ENCODE measurements at regions not wholly inside any gene's neighbourhood (a gene's known extent, or its start where the extent isn't known, plus 50 kb on each side); places are given as distances from the start of the nearest gene placed in this dataset.

DNA sequence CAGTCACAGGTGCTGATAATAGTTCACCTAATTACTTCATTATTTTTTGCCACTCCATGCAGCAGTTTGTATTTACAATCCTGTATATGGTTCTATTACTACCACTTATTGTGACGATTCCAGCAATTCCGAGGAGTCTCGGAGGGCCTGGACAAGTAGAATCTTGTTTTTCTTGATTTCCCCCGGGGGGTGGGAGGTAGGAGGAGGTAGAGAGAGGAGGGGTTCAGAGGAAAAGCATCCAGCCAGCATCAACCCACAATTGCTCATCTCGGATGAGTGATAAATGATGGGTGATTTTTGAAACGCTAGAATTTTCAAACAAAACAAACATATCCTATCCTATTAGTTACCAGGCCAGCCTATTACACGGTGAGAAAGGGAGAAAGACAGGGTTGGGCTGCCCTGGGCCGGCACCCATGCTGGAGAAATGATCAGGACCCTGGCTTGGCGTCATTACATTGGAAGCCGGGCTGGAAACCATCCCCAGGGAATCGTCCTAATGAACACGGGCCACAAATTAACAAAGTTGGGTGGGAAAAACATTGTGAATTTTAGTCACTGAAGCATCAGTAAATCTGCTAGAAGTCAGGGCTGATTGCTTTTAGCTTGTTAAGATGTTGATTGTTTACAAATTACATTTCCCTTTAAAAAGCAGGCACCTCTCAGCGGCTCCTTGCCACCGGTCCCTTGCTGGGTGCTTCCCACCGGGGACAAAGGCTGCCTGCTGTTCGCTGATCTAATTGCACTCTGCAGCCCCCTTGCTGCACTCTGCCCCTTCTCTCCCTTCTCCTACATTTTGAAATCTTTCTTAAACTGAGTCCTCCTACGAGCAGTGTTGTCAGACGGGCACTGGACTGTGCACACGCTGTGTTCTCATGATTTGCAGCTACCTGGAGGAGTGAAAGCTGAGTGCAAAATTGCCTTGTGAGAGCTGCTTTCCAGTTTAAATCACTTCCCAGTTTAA lies 95.5 kb downstream of the FAM204A start:
- DNase-seq (ENCODE audit: low read depth) = no peak

DNA sequence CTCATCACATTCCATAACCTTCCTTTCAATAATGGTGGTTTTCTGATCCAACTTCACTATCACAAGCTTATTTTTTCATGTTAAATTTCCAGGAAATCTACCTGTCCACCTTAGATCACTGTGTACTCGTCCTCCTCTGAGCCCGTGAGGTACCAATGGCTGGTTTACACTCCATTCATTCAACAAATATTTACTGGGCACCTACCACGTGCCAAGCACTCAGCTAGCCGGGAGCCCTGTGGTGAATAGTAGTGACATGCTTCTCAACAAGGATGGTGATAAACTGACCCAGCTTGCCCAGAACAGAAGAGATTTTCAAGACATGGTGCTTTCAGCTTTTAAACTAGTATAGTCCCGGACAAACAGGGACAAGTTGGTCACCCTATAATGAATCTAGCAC lies 98.2 kb downstream of the FAM204A start:
- DNase-seq (ENCODE audit: low read depth) = no peak

DNA sequence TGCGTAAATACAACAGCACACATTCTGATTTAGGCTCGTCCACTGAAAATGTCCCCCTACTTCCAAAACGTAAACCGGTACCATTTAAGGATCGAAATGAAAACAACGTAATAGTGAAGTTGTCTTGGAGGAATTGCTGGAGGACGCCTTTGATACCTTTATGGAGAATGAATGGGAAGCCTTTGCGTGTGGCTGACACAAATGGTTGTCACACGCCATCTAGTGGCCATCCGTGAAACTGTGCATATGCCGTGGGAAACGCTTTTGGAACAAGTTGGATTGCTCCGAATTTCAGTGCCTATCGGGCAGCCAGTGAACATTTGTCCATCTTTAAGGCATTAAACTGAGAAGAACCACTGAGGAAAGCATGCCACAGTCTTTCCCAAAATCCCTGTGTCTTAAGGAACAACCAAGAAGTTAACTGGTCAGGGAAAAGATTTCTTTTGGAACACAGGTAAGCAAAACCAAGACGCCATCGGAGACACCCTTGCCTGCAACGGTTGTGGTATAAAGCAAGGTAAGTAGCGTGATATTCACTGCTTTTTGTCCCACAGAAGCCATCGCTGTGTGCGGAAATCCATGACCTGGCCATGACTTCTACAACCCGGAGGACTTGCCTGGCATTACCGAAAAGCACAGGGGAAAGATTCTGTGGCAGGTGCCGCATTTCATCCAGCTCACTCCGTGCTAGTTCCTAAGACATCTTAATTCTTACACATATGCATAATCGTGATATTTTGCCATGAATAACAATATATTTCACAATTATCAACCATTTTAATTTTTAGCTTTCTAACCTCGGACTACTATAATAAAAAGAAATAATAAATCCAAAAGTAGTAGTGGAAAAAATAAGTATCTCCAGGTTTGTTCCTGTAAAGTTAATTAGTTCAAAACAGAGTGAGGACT lies 100.6 kb downstream of the FAM204A start:
- DNase-seq (ENCODE audit: low read depth) = peak; percentile 42

DNA sequence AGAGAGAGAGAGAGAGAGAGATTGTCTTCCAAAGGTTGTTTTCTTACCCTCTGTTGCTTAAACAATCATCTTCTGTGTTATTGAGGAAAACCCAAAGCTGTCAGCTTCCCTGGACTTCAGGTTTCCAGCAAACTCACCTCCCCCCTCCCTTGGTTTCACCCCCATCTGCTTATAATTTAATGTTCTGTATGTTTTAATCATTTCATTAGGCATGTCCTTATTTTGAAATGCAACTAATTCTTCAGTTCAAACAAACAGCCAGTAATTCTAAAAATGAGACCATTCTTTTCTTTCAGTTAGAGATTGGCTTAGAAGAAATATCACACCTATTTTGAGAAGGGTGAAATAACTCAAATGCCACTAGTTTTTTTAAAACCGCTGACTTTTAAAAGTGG lies 102.9 kb downstream of the FAM204A start:
- no peak for DNase-seq (ENCODE audit: low read depth)

DNA sequence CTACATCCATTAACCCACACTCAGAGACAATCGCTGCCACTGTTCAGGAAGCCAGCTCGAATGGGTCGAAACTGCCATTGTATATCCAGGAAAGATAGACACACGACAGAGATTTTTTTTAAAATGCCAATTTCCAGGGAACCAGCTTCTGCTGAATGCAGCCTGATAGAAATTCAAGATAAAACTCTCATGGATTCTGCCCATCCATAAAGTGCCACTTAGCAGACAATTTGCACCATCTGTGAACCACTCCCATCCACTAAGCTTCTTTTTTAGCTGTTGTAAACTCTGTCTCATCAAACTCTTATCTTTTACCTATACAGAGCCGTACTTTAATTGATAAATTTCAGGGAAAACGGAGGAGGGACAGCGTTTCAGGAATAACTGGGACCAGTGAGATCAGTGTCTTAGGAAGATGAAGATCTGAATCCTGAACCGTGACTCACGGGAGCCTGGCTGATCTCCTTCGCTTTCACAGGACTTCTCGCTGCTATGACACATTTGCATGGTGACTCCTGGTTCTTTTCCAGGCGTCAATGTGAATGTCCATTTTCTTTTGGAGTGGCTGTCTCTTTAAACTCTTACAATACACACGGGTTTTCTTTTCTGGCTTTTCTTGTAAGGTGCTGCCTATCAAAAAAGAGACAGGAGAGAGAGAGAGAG lies 103.4 kb downstream of the FAM204A start:
- no peak for DNase-seq (ENCODE audit: low read depth)

DNA sequence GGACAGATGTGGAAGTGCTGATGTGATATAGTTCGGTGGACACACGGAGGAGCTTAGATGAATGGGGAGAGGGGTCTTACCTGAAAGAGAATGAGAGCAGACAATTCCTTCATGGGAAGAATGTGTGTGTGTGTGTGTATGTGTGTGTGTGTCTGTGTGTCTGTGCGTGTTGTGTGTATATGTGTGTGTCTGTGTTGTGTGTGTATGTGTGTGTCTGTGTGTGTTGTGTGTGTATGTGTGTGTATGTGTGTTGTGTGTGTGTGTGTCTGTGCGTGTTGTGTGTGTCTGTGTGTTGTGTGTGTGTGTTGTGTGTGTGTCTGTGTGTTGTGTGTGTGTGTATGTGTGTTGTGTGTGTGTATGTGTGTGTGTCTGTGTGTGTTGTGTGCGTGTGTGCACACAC lies 104.2 kb downstream of the FAM204A start:
- no peak for DNase-seq (ENCODE audit: low read depth)

DNA sequence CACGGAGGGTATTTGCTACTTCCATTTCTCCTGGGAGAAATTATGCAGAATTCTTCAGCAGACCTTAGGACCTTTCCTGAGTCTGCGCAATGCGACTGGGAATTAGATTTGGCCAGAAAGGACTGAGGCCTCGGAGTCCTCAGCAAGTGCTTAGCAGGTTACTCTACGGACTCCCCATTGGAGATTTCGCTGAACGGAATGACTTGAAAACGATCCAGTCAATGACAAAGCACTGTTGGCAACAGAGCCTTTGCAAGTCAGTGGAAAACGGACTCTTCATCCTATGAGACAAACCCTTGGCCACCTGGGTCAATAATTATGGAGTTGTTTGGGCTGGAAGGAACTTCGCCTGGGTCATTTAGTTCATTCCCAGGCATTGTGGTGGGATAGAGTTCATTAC lies 107.4 kb downstream of the FAM204A start:
- DNase-seq (ENCODE audit: low read depth) = no peak

DNA sequence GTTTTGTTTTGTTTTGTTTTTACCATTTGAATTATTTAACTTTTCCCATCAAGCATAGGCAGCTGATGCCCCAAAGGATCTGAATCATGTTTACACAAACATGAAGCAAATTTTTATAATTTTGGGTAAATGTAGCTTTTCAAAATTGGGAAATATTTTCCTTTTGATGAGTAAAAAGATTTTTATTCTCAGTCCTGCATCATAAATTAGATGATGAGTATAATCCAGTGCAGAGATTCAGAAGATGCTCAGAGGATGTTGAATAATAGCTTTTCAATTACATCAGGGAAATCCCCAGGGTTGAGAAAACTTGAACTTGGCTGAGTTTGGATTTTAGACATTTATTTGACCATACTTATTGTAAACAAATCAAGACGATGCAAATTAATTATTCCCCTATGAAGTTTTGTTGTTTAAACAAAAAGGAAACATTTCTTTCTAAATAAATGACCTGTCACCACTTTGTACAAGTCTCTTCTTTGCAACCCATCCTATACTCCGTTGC lies 121.7 kb downstream of the FAM204A start:
- no peak for DNase-seq (ENCODE audit: low read depth)

DNA sequence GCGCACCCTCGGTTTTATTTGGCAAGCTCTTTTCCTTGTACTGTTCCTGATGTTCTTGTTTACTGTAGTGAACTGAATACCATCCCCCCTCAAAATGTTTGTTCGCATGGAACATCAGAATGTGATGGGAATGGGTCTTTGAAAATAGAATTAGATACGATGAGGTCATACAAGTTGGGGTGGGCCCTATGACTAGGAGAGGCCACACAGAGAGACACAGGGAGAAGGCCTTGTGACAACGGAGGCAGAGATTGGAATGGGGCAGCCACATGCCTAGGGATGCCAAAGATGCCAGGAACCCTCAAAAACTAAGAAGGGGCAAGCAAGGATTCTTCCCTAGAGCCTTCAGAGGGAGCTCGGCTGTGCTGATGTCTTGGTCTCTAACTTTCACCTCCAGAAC lies 123.6 kb downstream of the FAM204A start:
- no peak for DNase-seq (ENCODE audit: low read depth)

DNA sequence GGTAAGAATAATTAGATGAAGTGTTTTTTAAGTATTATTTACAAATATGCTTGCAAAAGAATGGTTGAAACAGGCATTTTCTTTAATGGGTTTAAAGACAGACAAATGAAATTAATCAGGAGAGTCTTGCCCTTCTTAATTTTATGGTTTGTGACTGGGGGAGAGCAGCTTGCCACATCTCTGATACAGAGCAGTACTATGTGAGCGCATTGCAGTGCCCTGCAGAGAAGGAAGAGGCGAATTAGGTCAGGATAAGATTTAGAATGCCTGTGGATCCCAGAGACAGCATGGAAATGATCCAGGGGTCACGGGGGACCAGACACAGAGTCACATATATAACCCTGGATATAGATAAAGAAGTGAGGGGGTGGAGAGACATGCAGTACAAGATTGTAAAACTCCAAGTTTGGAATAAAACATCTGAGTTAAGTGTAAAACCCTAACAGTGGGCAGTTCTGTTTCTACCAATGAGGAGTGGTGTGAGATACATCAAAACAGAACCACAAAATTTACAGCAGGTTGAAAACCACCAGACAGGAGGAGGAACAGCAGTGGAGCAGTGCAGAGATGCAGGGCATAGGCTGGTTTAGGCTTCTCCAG lies 125.5 kb downstream of the FAM204A start:
- no peak for DNase-seq (ENCODE audit: low read depth)

DNA sequence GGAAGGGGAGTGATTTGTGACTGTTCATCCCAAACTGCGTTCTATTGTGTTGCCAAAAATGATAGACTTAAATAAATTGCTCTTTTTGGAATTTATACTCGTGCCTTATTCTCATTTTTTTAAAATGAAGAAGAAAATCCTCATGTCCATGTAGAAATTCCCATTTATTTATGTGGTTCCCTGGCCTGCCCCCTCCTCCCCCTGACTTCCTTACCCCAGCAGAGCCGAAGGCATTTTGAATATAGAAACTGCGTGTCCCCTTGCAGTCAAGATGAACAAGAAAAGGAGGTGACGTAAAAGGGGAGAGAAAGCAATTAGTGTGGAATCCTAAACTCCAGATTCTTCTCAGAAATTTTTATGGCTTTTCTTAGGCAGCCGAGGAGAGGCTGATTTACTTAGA lies 126.1 kb downstream of the FAM204A start:
- no peak for DNase-seq (ENCODE audit: low read depth)

DNA sequence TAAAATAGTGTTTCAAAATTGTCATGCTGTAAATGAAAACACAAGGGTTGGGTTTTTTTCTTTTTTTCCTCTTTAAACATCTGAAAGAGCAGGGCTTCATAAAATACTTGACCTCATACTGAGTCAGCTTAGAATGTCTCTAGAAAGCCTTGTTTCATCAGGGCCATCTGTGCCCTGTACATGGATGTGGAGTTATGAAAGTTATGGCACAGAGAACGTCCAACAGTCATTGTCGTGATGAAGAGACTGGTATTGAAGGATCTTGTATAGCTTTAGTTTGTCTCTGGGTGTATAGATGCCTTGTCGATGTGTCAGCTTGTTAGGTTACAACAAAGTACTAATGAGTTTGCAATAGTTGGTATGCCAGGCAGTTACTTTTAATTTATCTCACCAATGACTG lies 127.3 kb downstream of the FAM204A start:
- DNase-seq (ENCODE audit: low read depth) = no peak

DNA sequence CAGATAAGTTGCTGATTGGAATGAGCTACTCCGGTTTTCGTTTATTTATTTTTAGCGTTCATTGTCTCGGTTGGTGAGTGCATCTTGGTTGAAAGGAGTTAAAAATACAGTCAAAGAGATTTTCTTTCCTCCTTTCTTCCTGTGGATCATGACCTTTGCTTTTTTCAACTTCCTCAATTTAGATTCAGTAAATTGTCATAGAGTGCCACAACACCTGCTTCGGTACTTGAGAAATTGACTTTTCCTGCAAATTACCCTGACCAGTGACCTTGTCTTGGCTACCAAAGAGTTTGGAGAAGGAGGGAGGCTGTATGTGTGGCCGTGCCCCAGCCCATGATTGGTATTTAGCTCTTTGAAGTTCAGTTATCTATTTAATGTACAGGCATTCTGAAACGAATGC lies 128.7 kb downstream of the FAM204A start:
- no peak for DNase-seq (ENCODE audit: low read depth)

DNA sequence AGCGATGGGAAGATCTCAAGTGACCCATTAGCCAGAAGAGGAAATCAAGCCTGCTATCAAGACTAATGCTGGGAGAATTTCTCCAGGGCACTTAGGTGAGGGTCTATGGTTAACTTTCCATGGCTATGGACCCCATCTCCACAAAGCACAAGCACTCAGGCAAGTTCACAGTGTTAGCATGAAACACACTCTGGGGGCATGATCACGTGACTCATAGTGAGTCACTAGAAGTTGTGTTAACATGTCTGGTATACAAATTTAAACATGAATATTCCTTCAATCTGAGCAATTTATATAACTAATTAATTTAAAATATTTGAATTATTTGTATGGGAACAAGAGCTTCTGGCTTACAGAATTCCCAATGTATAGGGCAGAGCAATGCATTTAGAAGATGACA lies 131.8 kb downstream of the FAM204A start:
- DNase-seq (ENCODE audit: low read depth) = no peak

DNA sequence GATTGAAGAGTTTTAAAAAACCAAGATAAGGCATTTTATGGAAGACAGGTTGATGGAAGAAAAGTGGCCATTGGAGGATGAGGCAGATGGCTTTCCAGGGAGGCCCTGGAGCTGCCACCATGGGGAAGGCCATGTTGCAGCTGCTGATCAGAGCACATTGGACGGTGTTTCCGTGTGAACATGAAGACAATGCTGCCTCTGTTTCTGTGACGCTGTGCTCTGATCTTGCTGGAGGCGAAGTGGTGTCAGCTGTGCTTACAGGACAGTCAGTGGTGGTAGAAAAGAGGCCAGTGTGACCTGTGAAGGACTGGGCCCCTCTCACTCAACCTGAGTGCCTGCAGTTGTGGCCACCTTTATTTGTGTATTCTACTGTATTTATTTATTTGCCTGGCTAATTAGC lies 132.9 kb downstream of the FAM204A start:
- DNase-seq (ENCODE audit: low read depth) = no peak

DNA sequence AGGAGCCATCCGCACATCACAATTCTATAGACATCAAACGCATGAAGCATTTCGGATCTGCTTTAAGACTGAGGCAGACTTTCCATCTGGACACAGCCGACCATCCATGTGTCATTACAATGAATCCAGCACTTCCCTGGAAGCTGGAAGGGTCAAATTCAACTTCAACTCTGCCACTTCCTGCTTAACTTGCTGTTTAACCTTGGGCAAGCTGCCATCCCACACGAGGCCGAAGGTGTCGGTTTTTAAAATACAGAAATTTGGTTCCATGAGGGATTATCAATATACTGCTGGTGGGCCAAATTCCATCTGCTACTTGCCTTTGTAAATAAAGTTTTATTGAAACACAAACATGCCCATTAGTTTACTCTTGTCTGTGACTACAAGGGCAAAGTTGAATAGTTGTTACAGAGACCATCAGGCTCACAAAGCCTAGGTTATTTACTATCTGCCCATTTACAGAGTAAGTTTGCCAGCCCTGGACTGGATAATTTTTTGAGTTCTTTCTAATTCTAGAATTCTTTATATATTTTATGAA lies 134.6 kb downstream of the FAM204A start:
- DNase-seq (ENCODE audit: low read depth) = no peak

DNA sequence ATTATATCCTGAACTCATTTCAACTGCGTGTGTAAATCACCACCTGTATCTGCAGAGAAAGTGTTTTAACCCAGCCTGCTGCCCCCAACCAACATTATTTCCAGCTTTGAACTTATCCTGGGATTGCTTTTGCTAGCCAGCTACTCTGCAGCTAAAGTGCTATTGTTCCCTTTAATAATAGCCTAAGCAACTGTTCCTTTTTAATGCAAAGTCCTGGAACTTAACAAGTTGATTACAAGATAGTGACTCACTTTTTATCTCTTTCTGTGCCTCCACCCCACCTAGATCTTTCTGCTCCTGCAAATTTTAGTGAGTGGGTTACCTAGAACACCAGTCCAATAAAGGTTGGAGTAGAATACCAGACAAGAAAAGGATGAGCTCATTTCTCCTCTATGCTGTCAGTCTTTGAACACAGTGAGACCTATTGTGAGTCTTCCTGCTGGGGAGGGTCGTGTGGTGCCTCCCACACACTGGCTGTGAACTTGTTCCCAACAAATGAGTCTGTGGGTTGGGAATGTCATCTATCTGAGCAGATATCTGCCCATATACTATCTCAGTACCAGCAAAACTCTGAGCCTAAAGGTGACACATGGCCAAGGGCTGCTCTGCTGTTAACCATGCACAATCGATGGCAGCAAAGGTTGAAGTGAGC lies 137.7 kb downstream of the FAM204A start:
- DNase-seq (ENCODE audit: low read depth) = no peak

DNA sequence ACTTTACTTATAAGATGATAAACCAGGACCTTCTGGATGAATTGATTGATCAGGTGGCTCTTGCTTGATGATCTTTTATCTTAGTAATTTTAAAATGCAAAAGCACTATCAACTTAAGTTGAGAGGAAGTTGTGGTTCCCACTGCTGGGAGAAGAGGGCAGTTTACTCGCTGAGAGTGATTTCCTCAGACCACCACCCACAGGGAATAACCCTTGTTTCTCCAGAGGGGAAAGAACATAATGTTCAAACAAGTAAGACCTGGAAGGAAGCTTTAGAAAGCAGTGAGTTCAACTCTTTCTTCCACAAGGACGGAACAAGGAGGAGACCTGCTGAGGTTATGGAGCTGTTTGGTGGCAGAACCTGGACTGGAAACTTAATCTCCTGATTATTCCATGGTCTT lies 138.7 kb downstream of the FAM204A start:
- no peak for DNase-seq (ENCODE audit: low read depth)

DNA sequence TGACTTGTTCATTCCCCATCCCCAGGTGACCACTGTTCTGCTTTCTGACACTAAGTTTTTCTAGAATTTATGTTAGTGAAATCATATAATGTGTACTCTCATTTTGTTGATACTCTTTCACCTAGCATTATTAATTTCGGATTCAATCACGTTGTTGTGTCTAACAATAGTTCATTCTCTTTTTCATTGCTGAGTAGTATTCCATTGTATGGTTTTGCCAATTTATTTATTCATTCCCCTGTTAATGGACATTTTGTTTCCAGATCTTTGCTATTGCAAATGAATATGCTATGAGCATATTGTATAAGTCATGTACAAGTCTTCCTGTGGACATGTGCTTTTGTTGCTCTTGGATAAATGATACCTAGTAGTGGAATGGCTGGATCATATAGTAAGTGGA lies 146.4 kb downstream of the FAM204A start:
- DNase-seq (ENCODE audit: low read depth) = no peak

DNA sequence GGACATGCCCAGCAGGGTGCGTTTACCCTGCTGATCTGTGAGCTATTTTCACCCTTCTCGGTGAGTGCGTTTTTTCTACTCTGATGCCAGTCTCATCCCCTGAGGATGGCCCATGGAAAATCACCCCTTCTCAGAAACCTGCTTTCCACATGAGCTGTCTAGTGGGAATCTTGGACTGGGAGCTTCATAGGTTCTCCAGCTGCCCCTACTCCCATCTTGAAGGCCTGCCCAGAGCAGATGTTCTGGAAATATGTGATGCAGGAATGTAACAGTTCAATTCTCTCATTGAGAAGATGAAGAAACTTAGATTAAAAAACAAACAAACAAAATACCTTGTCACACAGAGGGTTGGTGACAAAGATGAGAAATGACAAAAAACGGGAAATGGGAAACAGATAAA lies 146.9 kb upstream of the RAB11FIP2 start:
- no peak for DNase-seq (ENCODE audit: low read depth)

DNA sequence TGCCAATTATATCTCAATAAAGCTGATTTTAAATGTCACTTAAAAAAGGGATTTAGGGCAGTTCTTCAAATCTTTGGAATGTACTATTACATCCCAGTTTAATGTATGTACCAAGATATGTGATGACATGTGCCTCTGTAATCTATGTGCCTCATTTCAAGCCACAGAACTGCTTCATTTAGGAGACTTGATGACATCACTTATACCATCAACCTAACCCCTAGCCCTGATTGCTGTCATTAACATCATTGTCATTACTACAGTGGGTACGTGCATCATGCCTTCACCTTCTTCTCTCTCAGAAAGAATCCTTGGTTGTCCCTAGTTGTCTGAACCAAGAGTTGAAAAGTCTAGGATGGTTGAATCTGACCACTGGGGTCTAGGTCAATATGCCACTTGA lies 134.3 kb upstream of the RAB11FIP2 start:
- DNase-seq (ENCODE audit: low read depth) = no peak
